WTC11 (cell line): ENCODE measurements at regions not wholly inside any gene's neighbourhood (a gene's known extent, or its start where the extent isn't known, plus 50 kb on each side); places are given as distances from the start of the nearest gene placed in this dataset.

Source experiments
- ATAC-seq: fragments of 200-7000 bp; cut with Tn5 transposase; 2 replicates; pipeline ENCODE4 v1.10.0; 2021; ENCODE audit warnings: mild to moderate bottlenecking, moderate library complexity
- CTCF ChIA-PET: fragments of 300-600 bp; sonication (Branson Sonifier 250); formaldehyde crosslinking; loops from one replicate; lab custom pipeline; 2021; ENCODE audit warnings: antibody characterized with exemption; lab: Charles Lee
- POLR2A ChIA-PET: fragments of 350-600 bp; sonication (Branson Sonifier 250); formaldehyde crosslinking; loops from one replicate; lab custom pipeline; 2021; ENCODE audit warnings: antibody characterized with exemption; lab: Charles Lee
- DNase-seq: peaks from one replicate; pipeline ENCODE4 v3.0.0; 2021; ENCODE audit warnings: low spot score
- H3K27ac Mint-ChIP-seq: 2 replicates; pipeline ENCODE4 v1.8.0; 2021; ENCODE audit warnings: mixed read lengths
- H3K27me3 Mint-ChIP-seq: 2 replicates; pipeline ENCODE4 v1.8.0; 2021; ENCODE audit warnings: low read depth, mild to moderate bottlenecking, moderate library complexity, mixed read lengths
- H3K36me3 Mint-ChIP-seq: 2 replicates; pipeline ENCODE4 v1.8.0; 2021; ENCODE audit warnings: mixed read lengths
- H3K4me1 Mint-ChIP-seq: 2 replicates; pipeline ENCODE4 v1.8.0; 2022; ENCODE audit warnings: mixed read lengths
- H3K4me3 Mint-ChIP-seq: 2 replicates; pipeline ENCODE4 v1.8.0; 2021; ENCODE audit warnings: mild to moderate bottlenecking, moderate library complexity, mixed read lengths
- H3K9me3 Mint-ChIP-seq: 2 replicates; pipeline ENCODE4 v1.8.0; 2021; ENCODE audit warnings: mixed read lengths
- ARID4B ChIP-seq: sonication (generic); formaldehyde crosslinking; IDR thresholded peaks from 2 replicates; pipeline ENCODE4 v1.8.0; 2023; ENCODE audit warnings: missing genetic modification reagents, mild to moderate bottlenecking, borderline replicate concordance
- ATF2 ChIP-seq: sonication (generic); formaldehyde crosslinking; IDR thresholded peaks from 2 replicates; pipeline ENCODE4 v1.8.1; 2022; ENCODE audit warnings: low read depth, missing genetic modification reagents, borderline replicate concordance
- CREB1 ChIP-seq: sonication (generic); formaldehyde crosslinking; IDR thresholded peaks from 2 replicates; pipeline ENCODE4 v1.8.0; 2023; ENCODE audit warnings: mild to moderate bottlenecking, missing genetic modification reagents
- ELF4 ChIP-seq: sonication (generic); formaldehyde crosslinking; IDR thresholded peaks from 2 replicates; pipeline ENCODE4 v1.8.1; 2022; ENCODE audit warnings: low read depth, mild to moderate bottlenecking, moderate library complexity, missing genetic modification reagents
- EMX1 ChIP-seq: fragments of 250-450 bp; sonication (Bioruptor Pico); IDR thresholded peaks from 2 replicates; pipeline ENCODE4 v1.8.0; 2021; ENCODE audit warnings: mild to moderate bottlenecking
- ERG ChIP-seq: fragments of 250-450 bp; sonication (Bioruptor Pico); IDR thresholded peaks from 2 replicates; pipeline ENCODE4 v1.8.0; 2021; ENCODE audit warnings: mild to moderate bottlenecking
- HMGXB4 ChIP-seq: sonication (generic); formaldehyde crosslinking; IDR thresholded peaks from 2 replicates; pipeline ENCODE4 v1.8.1; 2023; ENCODE audit warnings: mild to moderate bottlenecking, moderate library complexity, missing genetic modification reagents
- NR1H2 ChIP-seq: sonication (generic); formaldehyde crosslinking; IDR thresholded peaks from 2 replicates; pipeline ENCODE4 v1.9.0; 2021; ENCODE audit warnings: mild to moderate bottlenecking, moderate library complexity, missing genetic modification reagents
- TP53 ChIP-seq: sonication (generic); formaldehyde crosslinking; IDR thresholded peaks from 2 replicates; pipeline ENCODE4 v1.8.1; 2023; ENCODE audit warnings: mild to moderate bottlenecking, missing genetic modification reagents
- USF2 ChIP-seq: sonication (generic); formaldehyde crosslinking; IDR thresholded peaks from 2 replicates; pipeline ENCODE4 v1.8.1; 2023; ENCODE audit warnings: mild to moderate bottlenecking, missing genetic modification reagents, moderate library complexity
- ZBTB21 ChIP-seq: sonication (generic); formaldehyde crosslinking; IDR thresholded peaks from 2 replicates; pipeline ENCODE4 v1.8.1; 2023; ENCODE audit warnings: mild to moderate bottlenecking, missing genetic modification reagents, borderline replicate concordance
- ZNF532 ChIP-seq: fragments of 250-450 bp; sonication (Bioruptor Pico); IDR thresholded peaks from 2 replicates; pipeline ENCODE4 v1.9.0; 2021; ENCODE audit warnings: mild to moderate bottlenecking, borderline replicate concordance

GRCh38 chr16:54207837-54208236, 78.8 kb downstream of the IRX3 start:
- Mint-ChIP-seq H3K27me3 (no peaks in the 10 kb centered on the region; the same call in 1 of the 2 replicates), H3K36me3 (no peaks in the 10 kb centered on the region), H3K27ac (no peak overlapping the region), H3K4me1 (peaks cover 7% of the 10 kb centered on the region; the same call in 1 of the 2 replicates), H3K4me3 (no peak overlapping the region), H3K9me3 (no peaks in the 10 kb centered on the region)
- no peak for TF ChIP-seq ARID4B (CRISPR knock-in tag)
- TF ChIP-seq USF2: no peak
- TF ChIP-seq TP53 (CRISPR knock-in tag): no peak
- no peak for TF ChIP-seq ZNF532
- no peak for TF ChIP-seq EMX1 (CRISPR knock-in tag)
- TF ChIP-seq ERG (CRISPR knock-in tag): no peak
- no peak for TF ChIP-seq ATF2
- no peak for TF ChIP-seq CREB1 (CRISPR knock-in tag)
- TF ChIP-seq HMGXB4 (CRISPR knock-in tag): no peak
- TF ChIP-seq ELF4 (CRISPR knock-in tag): no peak
- TF ChIP-seq ZBTB21 (CRISPR knock-in tag): no peak
- no peak for TF ChIP-seq NR1H2 (CRISPR knock-in tag)
- ChIA-PET CTCF (no interaction called here), POLR2A (no interaction called here)
- DNase-seq (no peak), ATAC-seq (no peak)
